Spleen (tissue), 11 donors: ENCODE measurements at regions not wholly inside any gene's neighbourhood (a gene's known extent, or its start where the extent isn't known, plus 50 kb on each side); places are given as distances from the start of the nearest gene placed in this dataset.

Experiments
- DNase-seq: peaks from one replicate; pipeline ENCODE4 v3.0.0-alpha.2; 2020
- H3K27ac ChIP-seq, 8 donors: fragments of 200-600 bp; sonication (generic) in 7 of 8; 1 replicate in 4 of 8; 2 replicates in 4 of 8; pipeline versions ENCODE4 v1.5.0 to v1.8.0; 2016 to 2021; ENCODE audit warnings: inconsistent platforms in 4 of 8, mild to moderate bottlenecking in 4 of 8, moderate library complexity in 1 of 8
- H3K27me3 ChIP-seq, 7 donors: fragments of 200-600 bp; sonication (generic) in 6 of 7; replicated peaks in 1 of 7; 1 replicate in 4 of 7; 2 replicates in 3 of 7; pipeline versions ENCODE4 v1.5.0 to v1.8.0; 2016 to 2021; ENCODE audit warnings: inconsistent platforms in 3 of 7, mild to moderate bottlenecking in 1 of 7
- H3K36me3 ChIP-seq, 6 donors: fragments of 200-600 bp; sonication (generic) in 5 of 6; 1 replicate in 4 of 6; 2 replicates in 2 of 6; pipeline versions ENCODE4 v1.5.0 to v1.8.0; 2016 to 2021; ENCODE audit warnings: inconsistent platforms in 2 of 6
- H3K4me1 ChIP-seq, 6 donors: fragments of 200-600 bp; sonication (generic) in 5 of 6; 1 replicate in 3 of 6; 2 replicates in 3 of 6; pipeline versions ENCODE4 v1.5.0 to v1.8.0; 2016 to 2021; ENCODE audit warnings: inconsistent platforms in 3 of 6
- H3K4me3 ChIP-seq, 8 donors: fragments of 200-600 bp; sonication (generic) in 7 of 8; 1 replicate in 4 of 8; 2 replicates in 4 of 8; pipeline versions ENCODE4 v1.5.0 to v1.8.0; 2016 to 2021; ENCODE audit warnings: inconsistent platforms in 4 of 8, mild to moderate bottlenecking in 4 of 8, moderate library complexity in 2 of 8
- H3K9me3 ChIP-seq, 8 donors: fragments of 200-600 bp; sonication (generic) in 7 of 8; 1 replicate in 4 of 8; 2 replicates in 4 of 8; pipeline versions ENCODE4 v1.5.0 to v1.8.0; 2016 to 2021; ENCODE audit warnings: inconsistent platforms in 4 of 8
- POLR2A ChIP-seq, 3 donors: fragments of 450-650 bp; IDR thresholded peaks; one replicate each; pipeline ENCODE4 v1.5.1; 2017; ENCODE audit warnings: antibody characterized with exemption in 3 of 3, mild to moderate bottlenecking in 1 of 3
- POLR2AphosphoS5 ChIP-seq, 3 donors: sonication (generic); formaldehyde crosslinking; IDR thresholded peaks; one replicate each; pipeline ENCODE4 v1.5.1; 2017; ENCODE audit warnings: antibody characterized with exemption in 3 of 3
- WGBS, 5 donors: extraction: QIAGEN DNeasy Blood & Tissue Kit in 3 of 5; methylation state at CpG; one replicate each; pipeline versions ENCODE4 v1.1.5 to v1.1.7; 2013 to 2018; 5-methylcytosine and 5-hydroxymethylcytosine counted together
- intact Hi-C: fragments of 100-400 bp; cut with DNase I; formaldehyde crosslinking; loops from one replicate; pipeline ENCODE4 v1.15.0; 2023; ENCODE audit warnings: low total_unique reads
- TF ChIP-seq, protein P1 (sequence below), 11 experiments: fragments of 200-600 bp in 7 of 11; fragments of 450-650 bp in 4 of 11; sonication (generic) in 4 of 11; IDR thresholded peaks in 8 of 11; conservative IDR thresholded peaks in 3 of 11; 1 replicate in 7 of 11; 2 replicates in 4 of 11; pipeline versions ENCODE4 v1.4.0 to v1.8.0; 2016 to 2021; ENCODE audit warnings: antibody characterized with exemption in 11 of 11, inconsistent platforms in 4 of 11, mild to moderate bottlenecking in 1 of 11
- donor health status: healthy with polysubstance abuse.
- donor health status: DM: no; HTN: no; CAD: no; lungs with moderate emphysema.
- donor health status: DM: no; HTN: no; CAD: no.
- donor health status: Bipolar disorder and iron deficiency.
- donor health status: healthy.
- donor health status: DM: no; HTN: no; CAD: no.
- donor health status: DM: yes; HTN: yes; CAD: no.

DNA sequence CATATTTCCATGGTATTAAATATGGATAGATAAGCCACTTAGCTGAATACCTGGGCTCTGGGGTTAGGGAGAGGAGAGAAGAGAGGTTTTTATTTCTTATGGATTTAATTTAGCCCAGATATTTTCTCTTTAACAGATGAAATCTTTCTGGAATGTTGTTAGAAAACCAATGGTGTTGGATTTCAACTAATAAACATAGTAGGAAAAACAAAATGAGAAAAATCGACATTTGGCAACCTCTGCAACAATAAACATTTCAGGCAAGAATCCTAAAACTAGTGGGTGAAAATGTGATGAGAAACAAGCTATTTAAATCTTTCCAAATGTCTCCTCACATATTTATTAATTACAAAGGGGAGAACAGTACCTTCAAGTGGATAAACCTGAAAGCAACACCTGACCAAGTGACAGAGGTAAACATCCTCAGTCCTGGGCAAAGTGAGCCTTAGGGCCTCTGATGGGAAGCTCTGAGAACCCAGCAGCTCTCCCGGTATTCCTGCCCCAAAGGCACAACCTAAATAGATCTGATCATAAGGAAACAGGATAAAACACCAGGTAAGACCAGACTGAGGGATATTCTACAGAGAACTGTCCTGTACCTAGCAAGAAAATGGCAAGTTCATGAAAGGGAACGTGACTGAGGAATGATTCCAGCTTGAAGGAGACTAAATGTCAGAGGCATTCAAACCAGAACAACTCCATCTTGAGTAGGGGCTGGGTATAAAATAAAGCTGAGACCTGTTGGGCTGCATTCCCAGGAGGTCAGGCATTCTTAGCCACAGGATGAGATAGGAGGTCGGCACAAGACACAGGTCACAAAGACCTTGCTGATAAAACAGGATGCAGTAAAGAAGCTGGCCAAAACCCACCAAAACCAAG lies 163.7 kb downstream of the ESM1 start:
- no peaks in the 10 kb centered on the region for H3K9me3 ChIP-seq
- H3K36me3 ChIP-seq: no peaks in the 10 kb centered on the region
- no peak overlapping the region for H3K4me3 ChIP-seq
- 72 to 83% (median 80%) methylated on average over 4 of the region's 4 CpGs for WGBS, 5 donors
- intact Hi-C loops: no loop called here
- no peak for DNase-seq
- H3K4me1 ChIP-seq: no peaks in the 10 kb centered on the region
- no peaks in the 10 kb centered on the region for H3K27me3 ChIP-seq
- TF ChIP-seq POLR2A (IDR thresholded peaks at IDR 0.05) (no peak), POLR2AphosphoS5 (IDR thresholded peaks at IDR 0.05) (no peak)
- TF ChIP-seq, protein P1, sequence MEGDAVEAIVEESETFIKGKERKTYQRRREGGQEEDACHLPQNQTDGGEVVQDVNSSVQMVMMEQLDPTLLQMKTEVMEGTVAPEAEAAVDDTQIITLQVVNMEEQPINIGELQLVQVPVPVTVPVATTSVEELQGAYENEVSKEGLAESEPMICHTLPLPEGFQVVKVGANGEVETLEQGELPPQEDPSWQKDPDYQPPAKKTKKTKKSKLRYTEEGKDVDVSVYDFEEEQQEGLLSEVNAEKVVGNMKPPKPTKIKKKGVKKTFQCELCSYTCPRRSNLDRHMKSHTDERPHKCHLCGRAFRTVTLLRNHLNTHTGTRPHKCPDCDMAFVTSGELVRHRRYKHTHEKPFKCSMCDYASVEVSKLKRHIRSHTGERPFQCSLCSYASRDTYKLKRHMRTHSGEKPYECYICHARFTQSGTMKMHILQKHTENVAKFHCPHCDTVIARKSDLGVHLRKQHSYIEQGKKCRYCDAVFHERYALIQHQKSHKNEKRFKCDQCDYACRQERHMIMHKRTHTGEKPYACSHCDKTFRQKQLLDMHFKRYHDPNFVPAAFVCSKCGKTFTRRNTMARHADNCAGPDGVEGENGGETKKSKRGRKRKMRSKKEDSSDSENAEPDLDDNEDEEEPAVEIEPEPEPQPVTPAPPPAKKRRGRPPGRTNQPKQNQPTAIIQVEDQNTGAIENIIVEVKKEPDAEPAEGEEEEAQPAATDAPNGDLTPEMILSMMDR (IDR thresholded peaks at IDR 0.05 in 8 of 11, conservative IDR thresholded peaks at IDR 0.05 in 3 of 11): no peak
- H3K27ac ChIP-seq: no peak overlapping the region

GRCh38 chr5:54820346-54821134 lies 164.9 kb downstream of the ESM1 start:
- WGBS, 5 donors: 89 to 96% (median 92%) methylated on average over 3 of the region's 3 CpGs
- DNase-seq: no peak
- Histone ChIP-seq H3K36me3 (no peaks in the 10 kb centered on the region), H3K27ac (no peak overlapping the region), H3K9me3 (no peaks in the 10 kb centered on the region), H3K27me3 (no peaks in the 10 kb centered on the region), H3K4me1 (no peaks in the 10 kb centered on the region), H3K4me3 (no peak overlapping the region)
- intact Hi-C loops: no loop called here
- TF ChIP-seq, protein P1 (IDR thresholded peaks at IDR 0.05 in 8 of 11, conservative IDR thresholded peaks at IDR 0.05 in 3 of 11): no peak
- TF ChIP-seq POLR2AphosphoS5 (IDR thresholded peaks at IDR 0.05) (no peak), POLR2A (IDR thresholded peaks at IDR 0.05) (no peak)

GRCh38 chr5:54807421-54807820 lies 178.0 kb downstream of the ESM1 start:
- DNase-seq: no peak
- intact Hi-C loops: no loop called here
- Histone ChIP-seq H3K36me3 (no peaks in the 10 kb centered on the region), H3K9me3 (peaks cover 0 to 3% (median 0%) of the 10 kb centered on the region in 8 donors), H3K27ac (no peak overlapping the region), H3K27me3 (no peaks in the 10 kb centered on the region), H3K4me1 (no peaks in the 10 kb centered on the region), H3K4me3 (no peak overlapping the region)
- 42 to 70% (median 52%) methylated on average over 1 of the region's 1 CpG for WGBS, 5 donors
- TF ChIP-seq, protein P1 (IDR thresholded peaks at IDR 0.05 in 8 of 11, conservative IDR thresholded peaks at IDR 0.05 in 3 of 11): no peak
- no peak for TF ChIP-seq POLR2AphosphoS5 (IDR thresholded peaks at IDR 0.05)
- TF ChIP-seq POLR2A (IDR thresholded peaks at IDR 0.05): no peak

- Histone ChIP-seq H3K27ac (no peak overlapping the region), H3K4me1 (peaks cover 0 to 8% (median 0%) of the 10 kb centered on the region in 6 donors), H3K9me3 (peaks cover 0 to 3% (median 0%) of the 10 kb centered on the region in 8 donors), H3K27me3 (no peaks in the 10 kb centered on the region), H3K36me3 (no peaks in the 10 kb centered on the region), H3K4me3 (no peak overlapping the region)
- TF ChIP-seq POLR2A (IDR thresholded peaks at IDR 0.05): no peak
- TF ChIP-seq, protein P1 (IDR thresholded peaks at IDR 0.05 in 8 of 11, conservative IDR thresholded peaks at IDR 0.05 in 3 of 11): no peak
- no peak for TF ChIP-seq POLR2AphosphoS5 (IDR thresholded peaks at IDR 0.05)
- intact Hi-C loops: no loop called here
- 80 to 88% (median 83%) methylated on average over 2 of the region's 2 CpGs for WGBS, 5 donors
- no peak for DNase-seq
Observed at GRCh38 chr5:54804521-54804920, 180.9 kb downstream of the ESM1 start.
